ENCODE measurements at regions not wholly inside any gene's neighbourhood (a gene's known extent, or its start where the extent isn't known, plus 50 kb on each side); places are given as distances from the start of the nearest gene placed in this dataset.
"Not testable (repeated sequence)": the region's sequence is repeated elsewhere in the genome, so short reads cannot be mapped to it uniquely, and the experiment has no call there.

DNA sequence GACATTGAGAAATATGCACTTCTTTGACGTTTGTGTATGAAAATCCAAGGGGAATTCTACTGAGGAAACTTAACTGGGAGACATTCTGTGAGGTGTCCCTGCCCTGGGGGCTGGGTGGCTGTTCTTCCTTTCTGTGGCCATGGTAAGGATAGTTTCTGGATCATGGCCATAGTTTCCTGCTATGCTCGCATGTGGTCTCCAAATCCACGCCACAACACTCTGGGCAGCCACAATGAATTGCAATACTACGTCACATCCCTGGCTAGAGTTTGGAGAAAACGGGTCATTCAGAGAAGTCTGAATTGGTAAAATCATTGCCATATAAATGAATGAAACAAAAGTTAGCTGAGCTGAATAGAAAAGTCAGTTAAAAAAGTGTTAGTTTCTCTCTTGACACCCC is 230.6 kb downstream of the UTRN start:
- H3K4me3 ChIP-seq (ENCODE audit: low read depth, low read length) = no peak overlapping the region
- TF ChIP-seq, protein P1, sequence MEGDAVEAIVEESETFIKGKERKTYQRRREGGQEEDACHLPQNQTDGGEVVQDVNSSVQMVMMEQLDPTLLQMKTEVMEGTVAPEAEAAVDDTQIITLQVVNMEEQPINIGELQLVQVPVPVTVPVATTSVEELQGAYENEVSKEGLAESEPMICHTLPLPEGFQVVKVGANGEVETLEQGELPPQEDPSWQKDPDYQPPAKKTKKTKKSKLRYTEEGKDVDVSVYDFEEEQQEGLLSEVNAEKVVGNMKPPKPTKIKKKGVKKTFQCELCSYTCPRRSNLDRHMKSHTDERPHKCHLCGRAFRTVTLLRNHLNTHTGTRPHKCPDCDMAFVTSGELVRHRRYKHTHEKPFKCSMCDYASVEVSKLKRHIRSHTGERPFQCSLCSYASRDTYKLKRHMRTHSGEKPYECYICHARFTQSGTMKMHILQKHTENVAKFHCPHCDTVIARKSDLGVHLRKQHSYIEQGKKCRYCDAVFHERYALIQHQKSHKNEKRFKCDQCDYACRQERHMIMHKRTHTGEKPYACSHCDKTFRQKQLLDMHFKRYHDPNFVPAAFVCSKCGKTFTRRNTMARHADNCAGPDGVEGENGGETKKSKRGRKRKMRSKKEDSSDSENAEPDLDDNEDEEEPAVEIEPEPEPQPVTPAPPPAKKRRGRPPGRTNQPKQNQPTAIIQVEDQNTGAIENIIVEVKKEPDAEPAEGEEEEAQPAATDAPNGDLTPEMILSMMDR (IDR thresholded peaks at IDR 0.05; ENCODE audit: low read depth, low read length) = no peak

DNA sequence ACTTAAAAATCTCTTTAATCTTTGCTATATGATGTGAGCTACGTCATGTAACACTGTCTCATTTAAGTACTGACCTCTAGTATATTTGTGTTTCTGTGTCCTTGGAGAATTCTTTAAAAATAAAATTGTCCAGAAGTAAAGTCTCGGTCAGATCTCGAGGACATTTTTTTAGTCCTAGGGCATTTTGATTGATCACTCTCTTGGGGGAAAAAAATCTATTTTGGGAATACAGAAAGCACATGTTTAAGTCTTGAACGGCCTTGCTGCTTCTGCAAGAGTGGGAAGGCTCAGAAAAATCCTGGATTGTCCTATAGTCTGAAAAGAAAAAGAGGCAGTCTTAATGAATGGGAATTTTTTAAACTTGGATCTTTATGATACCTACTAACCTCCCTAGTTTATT is 234.3 kb downstream of the UTRN start:
- no peak overlapping the region for H3K4me3 ChIP-seq (ENCODE audit: low read depth, low read length)
- TF ChIP-seq, protein P1 (IDR thresholded peaks at IDR 0.05; ENCODE audit: low read depth, low read length) = no peak

DNA sequence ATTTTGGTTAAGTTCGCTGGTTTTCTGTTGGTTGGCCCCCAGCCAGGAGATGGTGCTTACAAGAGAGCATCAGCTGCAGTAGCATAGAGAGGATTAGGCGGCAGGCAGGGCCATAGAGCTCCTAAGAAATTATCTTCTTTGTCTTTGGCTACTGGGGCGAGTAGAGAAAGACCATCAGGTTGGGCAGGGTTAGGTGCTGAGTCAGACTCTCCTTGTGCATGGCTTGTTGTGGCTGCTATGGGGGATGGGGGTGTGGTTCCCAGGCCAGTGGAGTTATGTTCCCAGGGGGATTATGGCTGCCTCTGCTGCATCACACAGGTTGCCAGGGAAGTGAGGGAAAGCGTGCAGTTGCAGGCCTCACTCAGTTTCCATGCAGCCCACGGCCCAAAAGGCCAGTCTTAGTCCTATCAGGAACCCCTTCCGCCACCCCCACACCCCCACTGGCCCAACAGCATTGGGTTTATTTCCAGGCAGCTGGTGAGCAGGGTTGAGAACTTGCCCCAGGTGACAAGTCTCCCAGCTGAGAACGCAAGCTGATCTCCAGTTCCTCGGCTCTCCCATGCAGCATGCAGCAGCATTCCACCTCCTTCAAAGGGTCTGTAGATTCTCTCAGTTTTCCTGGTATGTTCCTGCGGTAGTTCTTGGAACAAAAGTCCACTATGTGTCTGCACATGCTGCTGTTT is 243.7 kb downstream of the UTRN start:
- TF ChIP-seq, protein P1 (IDR thresholded peaks at IDR 0.05; ENCODE audit: low read depth, low read length) = no peak
- no peak overlapping the region for H3K4me3 ChIP-seq (ENCODE audit: low read depth, low read length)

DNA sequence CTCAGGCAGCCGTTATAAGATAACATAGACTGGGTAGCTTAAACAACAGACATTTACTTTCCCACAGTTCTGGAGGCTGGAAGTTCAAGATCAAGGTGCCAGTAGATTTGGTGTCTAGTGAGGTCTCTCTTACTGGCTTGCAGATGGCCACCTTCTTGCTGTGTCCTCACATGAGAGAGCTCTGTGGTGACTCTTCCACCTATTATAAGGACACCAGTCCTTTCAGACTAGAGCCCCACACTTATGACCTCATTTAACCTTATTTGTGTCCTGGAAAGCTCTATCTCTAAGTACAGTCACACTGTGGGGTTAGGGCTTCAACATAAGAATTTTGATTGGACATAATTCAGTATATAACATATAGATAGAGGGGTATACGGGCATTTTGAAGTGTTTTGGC is 245.0 kb downstream of the UTRN start:
- H3K4me3 ChIP-seq (ENCODE audit: low read depth, low read length) = no peak overlapping the region
- TF ChIP-seq, protein P1 (IDR thresholded peaks at IDR 0.05; ENCODE audit: low read depth, low read length) = no peak

DNA sequence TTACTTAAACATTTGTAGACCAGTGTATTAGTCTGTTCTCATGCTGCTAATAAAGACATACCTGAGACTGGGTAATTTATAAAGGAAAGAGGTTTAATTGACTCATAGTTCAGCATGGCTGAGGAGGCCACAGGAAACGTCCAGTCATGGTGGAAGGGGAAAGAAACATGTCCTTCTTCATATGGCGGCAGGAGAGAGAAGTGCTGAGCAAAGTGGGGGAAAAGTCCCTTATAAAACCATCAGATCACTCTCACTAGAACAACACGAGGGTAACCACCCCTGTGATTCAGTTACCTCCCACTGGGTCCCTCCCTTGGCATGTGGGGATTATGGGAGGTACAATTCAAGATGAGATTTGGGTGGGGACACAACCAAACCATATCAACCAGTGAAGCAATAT is 247.1 kb downstream of the UTRN start:
- H3K4me3 ChIP-seq (ENCODE audit: low read depth, low read length) = not testable (repeated sequence)

DNA sequence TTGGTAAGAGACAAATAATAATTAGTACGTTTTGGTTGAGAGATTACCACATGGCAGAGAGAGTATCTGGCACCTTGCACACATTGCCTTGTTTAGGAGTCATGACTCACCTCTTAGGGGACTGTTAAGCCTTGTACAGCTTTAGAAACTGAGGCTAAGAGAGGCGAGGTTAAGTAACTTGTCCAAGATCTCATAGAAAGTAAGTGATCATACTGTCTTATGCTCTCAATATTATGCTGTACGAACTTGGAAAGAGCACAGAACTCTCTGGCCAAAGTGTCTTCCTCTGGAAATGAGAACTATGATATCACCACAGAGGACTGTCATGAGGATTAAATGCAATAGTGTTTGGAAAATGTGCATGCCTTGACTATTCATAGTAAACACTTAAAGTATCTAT is 249.0 kb downstream of the UTRN start:
- TF ChIP-seq, protein P1 (IDR thresholded peaks at IDR 0.05; ENCODE audit: low read depth, low read length) = no peak
- no peak overlapping the region for H3K4me3 ChIP-seq (ENCODE audit: low read depth, low read length)

DNA sequence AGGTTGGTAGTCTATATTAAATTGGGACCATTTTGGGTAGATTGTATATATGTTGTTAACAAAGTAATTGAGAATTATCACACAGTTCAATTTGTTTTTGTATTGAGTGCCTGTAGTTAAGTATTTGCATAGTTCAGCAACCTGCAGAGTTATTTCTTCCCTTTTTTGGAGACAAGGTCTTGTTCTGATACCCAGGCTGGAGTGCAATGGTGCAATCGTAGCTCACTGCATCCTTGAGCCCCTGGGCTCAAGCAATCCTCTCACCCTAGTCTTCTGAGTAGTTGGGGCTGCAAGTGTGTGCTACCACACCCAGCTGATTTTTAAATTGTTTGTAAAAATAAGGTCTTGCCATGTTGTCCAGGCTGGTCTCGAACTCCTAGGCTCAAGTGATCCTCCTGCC is 250.5 kb downstream of the UTRN start:
- TF ChIP-seq, protein P1 (IDR thresholded peaks at IDR 0.05; ENCODE audit: low read depth, low read length) = no peak
- H3K4me3 ChIP-seq (ENCODE audit: low read depth, low read length) = no peak overlapping the region

DNA sequence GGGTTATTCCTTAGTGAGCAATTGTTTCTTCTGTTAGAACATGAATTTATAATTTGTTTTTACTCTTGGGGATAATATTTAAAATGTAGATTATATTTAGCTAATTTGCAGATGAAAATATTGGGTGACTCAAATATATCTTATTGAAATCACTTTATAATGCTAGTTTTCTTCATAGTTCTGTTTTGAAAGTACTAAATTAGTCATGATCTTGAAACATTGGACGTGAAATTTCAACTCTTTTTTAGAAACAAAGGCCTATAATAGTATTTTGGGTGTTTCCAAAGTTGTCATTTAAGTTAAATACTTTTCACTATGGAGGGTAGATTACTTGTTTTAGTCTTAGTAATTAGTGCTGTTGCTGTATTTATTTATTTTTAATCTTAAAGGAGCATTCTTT is 250.9 kb downstream of the UTRN start:
- TF ChIP-seq, protein P1 (IDR thresholded peaks at IDR 0.05; ENCODE audit: low read depth, low read length) = no peak
- no peak overlapping the region for H3K4me3 ChIP-seq (ENCODE audit: low read depth, low read length)

Data from WI38 (cell line).